GM21786 (cell line): ENCODE measurements at regions not wholly inside any gene's neighbourhood (a gene's known extent, or its start where the extent isn't known, plus 50 kb on each side); places are given as distances from the start of the nearest gene placed in this dataset.
"Not testable (repeated sequence)": the region's sequence is repeated elsewhere in the genome, so short reads cannot be mapped to it uniquely, and the experiment has no call there.

ENCODE experiments used
- ATAC-seq: cut with Tn5 transposase; IDR thresholded peaks from one replicate; pipeline ENCODE4 v1.9.1; 2021; ENCODE audit not compliant: unreplicated experiment

DNA sequence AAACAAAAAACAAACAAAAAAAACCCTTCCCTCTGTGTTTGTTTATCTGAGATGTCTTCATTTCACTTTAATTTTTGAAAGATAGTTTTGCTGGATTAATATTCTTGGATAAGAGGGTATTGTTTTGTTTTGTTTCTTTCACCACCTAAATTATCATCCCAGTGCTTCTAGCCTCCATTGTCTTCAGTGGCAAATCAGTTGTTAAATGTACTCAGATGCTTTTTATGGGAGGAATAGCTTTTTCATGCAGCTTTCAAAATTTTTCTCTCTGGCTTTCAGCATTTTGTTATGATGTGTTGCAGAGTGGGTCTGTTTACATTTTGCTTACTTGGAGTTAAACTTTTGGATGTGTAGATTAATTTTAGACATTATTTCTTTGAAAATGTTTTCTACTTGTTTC is 203.5 kb upstream of the DCC start:
- no peak for ATAC-seq

DNA sequence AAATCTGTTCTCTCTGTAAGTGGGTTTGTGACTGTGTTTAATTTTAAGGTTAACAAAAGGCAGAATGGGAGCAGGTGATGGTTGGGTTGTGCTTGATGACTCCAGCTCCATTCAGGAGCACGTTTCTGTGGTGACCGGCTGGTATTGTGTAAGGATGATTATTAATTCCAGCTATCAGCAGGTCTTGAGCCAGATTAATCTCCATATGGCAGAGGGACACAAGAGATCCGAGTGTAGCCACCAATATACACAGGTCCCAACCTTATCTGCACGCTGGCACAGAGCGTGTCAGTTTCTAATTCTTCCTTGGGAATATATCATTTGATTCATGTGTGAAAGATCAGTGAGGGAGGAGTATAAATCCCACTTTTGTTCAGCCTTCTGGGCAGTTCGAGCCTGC is 199.0 kb upstream of the DCC start:
- no peak for ATAC-seq

DNA sequence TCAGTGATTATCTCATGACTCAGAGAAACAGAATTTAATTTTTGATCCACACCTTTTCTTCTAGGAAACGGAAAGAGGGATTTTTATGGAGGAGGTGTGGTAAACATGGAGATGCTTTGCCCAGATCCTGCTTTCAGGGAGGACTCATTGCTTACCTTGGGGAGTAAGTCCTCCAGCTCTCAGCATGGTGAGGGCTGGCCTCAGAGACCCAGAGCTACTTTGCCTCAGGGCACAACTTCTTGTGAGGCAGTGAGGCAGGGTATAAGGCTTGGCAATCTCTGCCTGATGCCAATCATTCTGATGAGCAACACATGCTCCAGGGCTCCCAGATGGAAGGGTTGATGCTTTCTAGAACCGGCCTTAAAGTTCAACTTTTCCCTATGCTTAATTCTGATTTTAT is 189.9 kb upstream of the DCC start:
- ATAC-seq, result no peak

DNA sequence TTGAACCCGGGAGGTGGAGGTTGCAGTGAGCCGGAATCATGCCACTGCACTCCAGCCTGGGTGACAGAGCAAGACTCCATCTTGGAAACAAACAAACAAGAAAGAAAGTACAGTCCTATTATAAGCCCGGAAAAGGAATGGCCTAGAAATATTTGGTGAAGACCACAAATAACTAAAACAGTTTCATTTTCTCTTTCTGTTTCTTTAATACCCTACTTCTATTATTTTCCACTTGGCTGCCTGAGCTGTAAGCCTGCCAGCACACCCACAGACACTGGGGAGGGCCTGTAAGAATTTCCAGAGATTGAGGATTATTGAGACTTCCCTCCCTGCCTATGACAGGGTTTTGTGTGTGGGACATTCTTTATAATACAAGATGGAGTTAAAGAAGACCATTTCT is 188.0 kb upstream of the DCC start:
- ATAC-seq, result no peak

DNA sequence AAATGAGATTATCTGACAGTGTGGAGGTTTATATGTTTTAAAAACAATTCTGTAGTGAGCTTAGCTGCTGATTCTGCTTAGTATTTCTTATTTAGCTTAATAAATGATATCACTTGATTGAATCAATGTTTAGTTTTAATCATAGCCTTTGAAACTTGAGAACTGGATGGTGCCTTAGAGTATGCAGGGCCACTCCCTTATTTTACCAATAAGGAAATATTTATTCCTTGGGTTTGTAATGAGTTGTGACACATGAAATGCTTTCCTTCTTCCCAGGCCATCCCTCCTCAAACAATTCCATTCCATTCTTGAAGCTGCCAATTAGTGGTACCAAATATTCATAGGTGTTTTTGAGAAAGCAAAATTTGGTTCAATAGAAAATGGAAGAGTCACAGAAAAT is 183.8 kb upstream of the DCC start:
- no peak for ATAC-seq

DNA sequence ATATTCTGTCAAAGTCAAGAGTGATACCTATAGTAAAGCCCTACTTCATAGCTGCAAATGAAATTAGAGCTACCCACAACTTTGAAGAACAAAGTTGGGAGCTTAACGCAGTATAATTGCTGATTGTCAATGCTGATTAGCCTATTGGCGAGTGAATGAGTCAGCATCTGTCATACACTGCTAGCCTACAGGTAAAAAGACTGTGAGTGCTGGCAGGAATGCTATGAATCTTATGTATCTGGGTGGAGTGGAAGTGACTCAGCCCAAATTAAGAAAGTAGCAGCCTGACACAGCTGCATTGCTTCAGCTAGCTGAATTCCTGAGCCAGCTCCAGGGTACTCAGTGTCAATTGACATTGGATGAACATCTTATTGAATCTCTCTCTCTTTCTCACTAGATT is 179.4 kb upstream of the DCC start:
- no peak for ATAC-seq

DNA sequence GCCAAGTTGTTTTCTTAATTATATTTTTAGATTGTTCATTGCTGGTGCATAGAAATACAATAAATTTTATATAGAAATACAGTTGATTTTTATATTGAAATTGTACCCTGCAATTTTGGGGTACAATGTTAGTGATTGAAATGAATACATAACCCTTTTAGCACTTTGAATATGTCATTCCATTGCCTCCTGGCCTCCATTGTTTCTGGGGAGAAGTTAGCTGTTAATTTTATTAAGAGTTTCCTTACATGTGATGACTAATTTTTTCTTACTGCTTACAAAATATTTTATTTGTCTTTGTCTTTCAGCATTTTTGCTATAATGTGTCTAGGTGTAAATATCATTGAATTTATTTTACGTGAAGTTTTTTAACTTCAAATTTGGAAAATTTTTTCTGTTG is 176.5 kb upstream of the DCC start:
- no peak for ATAC-seq

DNA sequence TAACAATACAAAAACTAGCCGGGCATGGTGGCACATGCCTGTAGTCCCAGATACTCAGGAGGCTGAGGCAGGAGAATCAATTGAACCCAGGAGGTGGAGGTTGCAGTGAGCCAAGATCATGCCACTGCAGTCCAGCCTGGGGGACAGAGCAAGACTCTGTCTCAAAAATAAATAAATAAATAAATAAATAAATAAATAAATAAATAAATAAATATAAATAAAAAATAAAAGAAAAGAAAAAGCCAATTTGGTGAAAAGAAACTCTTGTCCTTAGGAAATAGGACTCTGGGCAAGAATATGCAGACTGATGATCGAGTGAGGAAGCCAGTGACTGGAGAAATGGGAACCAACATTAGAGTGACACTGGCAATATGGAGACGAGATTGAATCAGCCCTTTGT is 171.9 kb upstream of the DCC start:
- ATAC-seq, result not testable (repeated sequence)

DNA sequence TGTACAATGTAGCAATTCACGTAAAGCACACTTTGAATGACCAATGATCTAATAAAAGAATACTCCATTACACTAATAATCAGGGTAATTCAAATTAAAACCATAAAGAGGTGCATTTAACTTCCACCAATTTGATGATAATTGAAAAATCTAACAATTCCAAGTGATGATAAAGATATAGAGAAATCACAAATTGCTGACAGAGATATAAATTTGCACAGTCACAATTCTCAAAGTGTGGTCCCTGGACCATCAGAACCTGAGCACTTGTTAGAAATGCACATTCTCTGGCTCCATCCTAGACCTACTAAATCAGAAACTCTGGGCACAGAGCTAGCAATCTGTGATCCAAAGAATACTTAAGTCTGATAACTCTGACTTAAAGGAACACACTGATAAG is 165.8 kb upstream of the DCC start:
- no peak for ATAC-seq

DNA sequence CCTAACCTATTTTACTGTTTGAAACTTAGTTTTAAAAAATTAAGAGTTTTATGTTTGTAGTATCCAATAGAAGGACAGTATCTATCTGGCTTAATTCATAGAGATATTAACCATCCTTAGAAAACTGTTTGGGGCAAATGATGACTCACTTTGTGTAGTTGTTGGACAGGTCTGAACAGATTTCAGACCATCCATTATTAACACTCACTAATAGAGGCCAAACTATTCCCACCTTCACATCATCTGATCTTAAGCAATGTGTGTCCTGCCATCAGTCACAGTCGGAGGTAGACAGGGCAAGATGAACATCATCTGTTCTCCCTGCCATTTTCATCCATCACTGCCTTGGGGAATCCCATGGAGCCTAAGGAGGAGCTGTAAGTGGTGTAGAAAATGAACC is 164.6 kb upstream of the DCC start:
- no peak for ATAC-seq

DNA sequence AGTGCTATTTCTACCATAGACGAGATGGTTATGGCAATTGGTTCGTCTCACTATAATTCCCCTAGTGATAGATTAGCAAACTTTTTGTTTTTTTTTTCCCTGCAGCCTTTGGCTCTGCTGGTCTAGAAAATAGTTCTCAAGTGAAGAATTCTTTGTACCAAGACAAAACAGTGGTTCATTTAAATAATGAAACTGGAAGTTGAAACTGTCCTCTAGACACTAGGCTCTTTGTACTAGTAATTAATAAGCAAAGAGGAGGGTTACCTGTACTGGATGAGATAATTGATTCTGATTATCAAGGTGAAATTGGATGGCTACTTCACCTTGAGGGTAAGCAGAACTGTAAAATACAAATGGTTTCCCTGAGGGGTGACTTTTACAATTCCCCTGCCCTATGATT is 156.9 kb upstream of the DCC start:
- ATAC-seq, result peak; percentile 60

DNA sequence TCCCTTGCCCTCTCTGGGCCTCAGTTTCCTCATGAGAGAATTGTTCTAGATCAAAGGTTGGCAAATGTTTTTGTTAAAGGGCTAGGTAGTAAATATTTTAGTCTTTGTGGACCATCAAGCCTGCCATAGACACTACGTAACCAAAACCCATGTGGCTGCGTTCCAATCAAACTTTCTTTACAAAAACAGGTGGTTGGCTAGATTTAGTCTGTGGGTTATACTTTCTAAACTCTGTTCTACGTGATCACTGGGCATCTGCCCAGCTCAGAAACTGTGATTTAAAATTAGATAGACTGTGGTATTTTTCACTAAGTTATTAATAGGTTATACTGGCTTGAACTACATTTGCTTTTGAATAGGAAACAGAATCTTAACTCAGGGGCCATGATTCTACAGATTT is 149.8 kb upstream of the DCC start:
- ATAC-seq, result no peak

DNA sequence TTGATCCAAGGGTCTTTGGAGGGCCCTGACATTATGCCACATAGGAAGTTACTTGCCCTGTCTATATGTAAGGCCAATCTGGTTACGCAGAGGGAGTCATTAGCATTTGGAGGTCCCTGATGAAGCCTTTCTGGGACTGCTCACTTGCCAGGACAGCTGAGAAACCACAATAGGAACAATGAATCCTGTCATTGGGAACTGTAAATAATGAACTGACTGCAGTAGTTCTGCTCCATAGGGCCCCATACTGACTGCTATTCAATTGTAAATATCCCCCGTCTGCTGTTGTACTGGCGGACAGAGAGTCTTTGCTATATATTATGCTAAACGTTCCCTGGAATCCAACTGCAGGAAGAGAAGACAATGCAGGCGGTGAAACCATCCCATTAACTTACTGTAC is 149.4 kb upstream of the DCC start:
- no peak for ATAC-seq

DNA sequence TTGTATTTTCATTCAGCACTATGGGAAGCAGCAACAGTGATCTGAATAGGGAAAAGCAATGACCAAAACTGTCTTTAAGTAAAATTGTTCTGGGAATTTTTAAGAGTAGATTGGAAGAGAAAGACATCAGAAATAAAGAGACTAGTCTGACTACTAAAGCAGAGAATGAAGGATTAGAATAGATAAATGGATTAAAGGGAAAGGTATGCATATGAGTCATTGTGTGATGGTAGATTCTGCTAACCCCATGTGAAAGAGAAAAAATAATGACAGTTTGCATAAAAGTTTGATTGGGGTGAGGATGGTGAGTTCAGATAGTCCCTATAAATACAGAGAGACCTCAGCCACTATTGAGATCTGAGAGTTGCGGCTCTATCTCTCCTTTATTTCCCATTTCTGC is 139.6 kb upstream of the DCC start:
- no peak for ATAC-seq

DNA sequence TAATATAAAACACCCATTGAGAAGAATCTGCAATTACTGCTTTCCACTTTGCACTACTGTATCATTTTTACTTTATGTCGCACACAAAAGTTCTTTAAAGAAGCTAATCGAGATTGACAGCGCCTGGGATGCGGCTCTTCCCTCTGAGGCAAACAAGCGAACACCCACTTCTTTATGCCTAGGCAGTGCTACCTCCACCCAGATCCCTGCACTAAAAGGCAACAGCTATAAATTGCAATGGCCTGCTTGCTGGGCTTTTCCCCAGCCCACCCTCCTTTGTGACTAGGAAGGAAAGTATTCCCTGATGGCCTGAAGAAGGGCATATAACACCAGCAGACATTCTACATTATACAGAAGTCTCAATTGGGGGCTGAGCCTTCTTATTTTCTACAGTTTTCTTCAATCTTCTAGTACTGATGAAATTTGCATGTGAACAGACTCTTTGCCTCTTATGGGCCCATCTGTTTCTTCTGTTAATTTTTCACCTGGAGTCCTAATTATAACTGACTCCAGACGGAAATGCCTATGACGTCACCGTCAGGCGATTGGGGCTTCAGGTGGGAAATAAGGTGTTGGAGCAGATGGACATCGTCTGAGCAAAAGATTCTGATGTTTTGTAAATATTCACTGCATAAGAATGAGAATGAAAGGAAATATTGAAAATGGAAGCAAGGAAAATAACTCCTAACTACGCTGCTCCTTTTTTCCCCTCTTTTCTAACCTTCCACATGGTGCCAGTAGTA is 138.9 kb upstream of the DCC start:
- ATAC-seq, result no peak

DNA sequence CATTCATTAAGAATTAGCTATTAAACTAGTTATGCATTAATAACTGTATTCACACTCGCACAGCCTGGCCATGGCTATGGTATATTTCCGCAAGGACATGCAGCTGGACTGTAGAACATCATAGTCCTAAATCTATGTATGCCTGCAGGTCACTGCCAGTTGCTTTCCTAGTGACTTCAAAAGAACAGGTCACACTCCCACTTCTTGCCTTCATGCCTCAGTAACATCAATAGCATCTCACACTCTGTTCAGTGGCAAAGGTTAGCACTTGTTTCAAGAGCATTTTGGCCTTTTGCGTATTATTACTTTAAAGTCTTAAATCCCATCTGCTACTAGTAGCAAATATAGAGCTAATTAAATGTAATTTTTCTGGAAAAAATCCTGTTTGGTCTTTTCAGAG is 131.4 kb upstream of the DCC start:
- no peak for ATAC-seq

DNA sequence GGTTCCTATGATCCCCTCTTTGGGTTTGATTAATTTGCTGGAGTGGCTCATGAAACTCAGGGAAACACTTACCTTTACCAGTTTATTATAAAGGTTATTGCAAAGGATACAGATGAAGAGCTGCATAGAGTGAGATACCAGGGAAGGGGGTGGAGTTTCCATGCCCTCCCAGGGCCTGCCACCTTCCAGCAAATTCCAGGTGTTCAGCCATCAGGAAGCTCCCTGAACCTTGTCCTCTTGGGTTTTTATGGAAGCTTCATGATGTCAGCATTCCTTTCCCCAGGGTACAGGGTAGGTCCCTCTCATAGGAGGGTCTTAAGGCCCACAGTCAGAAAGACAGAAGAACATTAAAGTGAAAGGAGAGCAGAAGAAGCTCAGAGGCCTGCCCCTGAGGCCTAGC is 123.9 kb upstream of the DCC start:
- no peak for ATAC-seq

DNA sequence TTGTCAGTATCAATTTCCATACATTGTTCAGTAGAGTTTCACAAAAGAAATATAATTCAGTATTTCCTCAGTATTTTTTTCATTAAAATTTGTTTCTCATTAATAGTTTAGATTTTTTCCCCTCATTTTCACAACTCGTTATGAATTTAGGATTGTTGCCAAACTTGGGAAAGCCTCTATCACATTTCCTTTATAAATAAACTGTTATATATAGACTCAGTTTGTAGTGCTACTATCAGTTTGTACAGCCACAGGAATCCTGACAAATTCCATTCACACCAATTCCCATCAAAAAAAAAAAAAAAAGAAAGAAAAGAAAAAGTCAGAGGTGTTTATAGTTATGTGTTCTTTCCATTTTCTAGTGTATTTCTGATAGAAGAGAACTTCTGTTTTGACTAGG is 123.3 kb upstream of the DCC start:
- ATAC-seq, result no peak

DNA sequence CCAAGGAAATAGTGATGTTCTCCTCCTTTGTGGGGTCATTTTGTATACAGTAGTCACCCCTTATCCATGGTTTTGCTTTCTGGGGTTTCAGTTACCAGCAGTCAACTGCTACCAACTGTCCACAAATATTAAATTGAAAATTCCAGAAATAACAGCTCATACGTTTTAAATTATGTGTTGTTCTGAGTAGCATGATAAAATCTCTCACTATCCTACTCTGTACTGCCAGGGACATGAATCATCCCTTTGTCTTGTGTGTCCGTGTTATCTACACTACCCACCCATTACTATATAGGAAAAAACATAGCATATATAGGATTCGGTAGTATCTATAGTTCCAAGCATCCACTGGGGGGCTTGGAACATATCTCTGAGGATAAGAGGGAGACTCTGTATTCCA is 120.9 kb upstream of the DCC start:
- ATAC-seq, result no peak

DNA sequence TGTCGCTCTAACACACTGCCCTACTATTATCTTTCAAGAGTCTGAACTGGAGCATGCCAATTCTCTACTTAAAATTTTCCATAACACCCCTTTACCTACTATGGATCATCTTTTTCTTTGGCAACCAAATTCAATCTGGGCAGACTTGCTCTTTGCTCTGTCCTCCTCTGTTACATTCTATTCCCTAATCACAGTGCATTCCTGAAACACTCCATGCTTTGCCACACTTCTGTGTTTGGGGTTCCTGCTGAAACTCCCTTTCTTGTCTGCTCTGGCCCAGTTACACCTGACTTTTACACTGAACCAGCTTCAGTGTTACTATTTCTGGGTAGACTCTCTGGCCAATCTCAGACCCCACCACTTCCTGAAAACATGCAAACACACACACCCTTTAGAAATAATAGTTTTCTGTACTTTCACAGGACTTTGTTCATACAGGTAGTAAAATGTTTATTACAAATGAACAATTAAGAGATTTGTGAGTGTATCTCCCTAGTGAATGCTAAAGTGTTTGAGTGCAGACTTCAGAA is 119.9 kb upstream of the DCC start:
- no peak for ATAC-seq

DNA sequence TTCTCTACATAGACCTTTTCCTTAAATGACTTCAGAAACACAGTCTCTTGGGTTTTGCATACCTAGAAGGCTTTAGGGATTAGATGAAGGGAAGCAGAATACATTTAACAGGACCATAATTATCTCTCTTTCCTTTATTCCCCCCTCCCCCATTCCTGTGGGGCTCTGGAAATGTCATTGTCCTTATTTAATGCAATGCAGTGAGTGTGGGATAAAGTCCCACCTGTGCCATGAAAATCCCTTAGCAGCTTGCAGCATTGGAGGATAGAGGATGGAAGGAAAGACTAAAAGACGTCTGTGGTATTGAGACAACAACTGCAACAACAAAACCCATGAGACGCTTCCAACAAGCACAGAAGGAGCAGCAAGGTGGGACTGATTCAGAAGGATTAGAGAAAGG is 117.8 kb upstream of the DCC start:
- ATAC-seq, result no peak

DNA sequence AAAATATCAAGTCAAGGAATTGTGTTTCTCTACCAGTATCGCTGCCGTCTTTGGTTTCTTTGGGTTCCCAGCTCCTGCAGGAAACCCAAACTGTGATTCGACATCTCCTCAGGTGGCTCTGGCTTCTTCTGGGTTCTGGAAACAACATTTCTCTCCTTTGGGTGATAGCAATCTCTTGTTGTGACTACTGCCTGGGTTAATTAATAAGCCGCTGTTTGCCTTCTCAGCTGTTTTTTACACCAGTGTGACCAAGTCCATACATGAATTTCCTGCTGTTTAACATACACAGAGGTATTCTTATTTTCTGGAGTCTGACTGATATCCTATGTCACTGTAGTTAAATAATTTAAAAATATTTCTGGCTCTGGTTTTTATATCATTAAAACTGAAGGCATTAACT is 112.5 kb upstream of the DCC start:
- ATAC-seq, result no peak

DNA sequence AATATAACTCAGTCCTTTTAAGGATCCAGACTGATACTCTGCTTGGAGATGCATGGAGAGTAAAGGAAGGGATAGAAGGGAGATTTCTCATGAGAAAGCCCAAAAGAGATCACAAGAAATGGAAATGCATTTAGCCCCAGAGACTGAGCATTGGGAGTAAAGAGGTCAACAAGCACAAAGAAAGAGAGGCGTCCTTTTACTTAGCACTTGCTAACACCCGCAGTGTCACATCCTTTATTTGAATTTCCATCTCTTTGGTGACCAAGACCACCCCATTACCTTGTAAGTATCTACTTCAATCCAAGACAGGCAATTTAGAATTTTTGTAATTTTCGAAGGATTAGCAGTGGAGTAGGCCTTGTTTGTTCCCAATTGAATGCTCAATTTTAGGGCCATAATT is 111.8 kb upstream of the DCC start:
- no peak for ATAC-seq
